A673 (cell line): ENCODE measurements at regions not wholly inside any gene's neighbourhood (a gene's known extent, or its start where the extent isn't known, plus 50 kb on each side); places are given as distances from the start of the nearest gene placed in this dataset.

Experiments used
- BruUV-seq: library from RNA; stranded (reverse); fragments of 400-500 nt; replicated peaks from 2 replicates; lab custom pipeline; 2021; lab: Mats Ljungman, UMichigan
- CTCF ChIA-PET: fragments of 300-600 bp; sonication (Branson Sonifier 250); formaldehyde crosslinking; loops from one replicate; lab custom pipeline; 2022; ENCODE audit warnings: antibody characterized with exemption; lab: Charles Lee
- POLR2A ChIA-PET: fragments of 300-600 bp; sonication (Branson Sonifier 250); formaldehyde crosslinking; loops from one replicate; lab custom pipeline; 2022; ENCODE audit warnings: antibody characterized with exemption; ENCODE audit not compliant: low non-redundant PET; lab: Charles Lee
- DNase-seq: peaks from one replicate; pipeline ENCODE4 v3.0.0-alpha.2; 2015; ENCODE audit warnings: low spot score
- H3K27ac ChIP-seq: fragments of 200-600 bp; sonication (generic); 2 replicates; pipeline ENCODE4 v1.5.1; 2016; ENCODE audit warnings: mixed run types, low read depth, mild to moderate bottlenecking, mixed read lengths, antibody characterized with exemption, low read length; ENCODE audit not compliant: poor library complexity, severe bottlenecking
- H3K27me3 ChIP-seq: fragments of 200-600 bp; sonication (generic); replicated peaks from 2 replicates; pipeline ENCODE4 v1.6.1; 2017; ENCODE audit warnings: mixed run types, low read depth, mild to moderate bottlenecking, mixed read lengths, antibody characterized with exemption, low read length; ENCODE audit not compliant: insufficient read depth, poor library complexity
- H3K36me3 ChIP-seq: fragments of 200-600 bp; sonication (generic); 2 replicates; pipeline ENCODE4 v1.6.1; 2016; ENCODE audit warnings: mixed run types, mild to moderate bottlenecking, mixed read lengths, antibody characterized with exemption, low read length; ENCODE audit not compliant: insufficient read depth, poor library complexity, severe bottlenecking
- H3K4me1 ChIP-seq: fragments of 200-600 bp; sonication (generic); 2 replicates; pipeline ENCODE4 v1.6.1; 2017; ENCODE audit warnings: mixed run types, mild to moderate bottlenecking, mixed read lengths, antibody characterized with exemption, low read length; ENCODE audit not compliant: insufficient read depth, poor library complexity, severe bottlenecking
- H3K4me3 ChIP-seq: fragments of 200-600 bp; sonication (generic); 2 replicates; pipeline ENCODE4 v1.5.1; 2016; ENCODE audit warnings: low read depth, mixed run types, mild to moderate bottlenecking, mixed read lengths, low read length; ENCODE audit not compliant: poor library complexity, severe bottlenecking
- H3K9me3 ChIP-seq: fragments of 200-600 bp; sonication (generic); 2 replicates; pipeline ENCODE4 v1.6.1; 2016; ENCODE audit warnings: mixed run types, low read depth, mild to moderate bottlenecking, mixed read lengths, antibody characterized with exemption, low read length; ENCODE audit not compliant: poor library complexity, severe bottlenecking
- EZH2 ChIP-seq: fragments of 200-600 bp; sonication (generic); IDR thresholded peaks from 2 replicates; pipeline ENCODE4 v1.6.1; 2017; ENCODE audit warnings: borderline replicate concordance, low read depth, mild to moderate bottlenecking, mixed read lengths, antibody characterized with exemption, low read length; ENCODE audit not compliant: poor library complexity, severe bottlenecking
- intact Hi-C: fragments of 100-400 bp; cut with micrococcal nuclease; formaldehyde crosslinking; loops from one replicate; pipeline ENCODE4 v1.10.0; 2022; ENCODE audit not compliant: unreplicated experiment
- TF ChIP-seq, protein P1 (sequence below): fragments of 300-800, 200-600 bp; sonication (generic); conservative IDR thresholded peaks from 2 replicates; pipeline ENCODE4 v1.5.1; 2017; ENCODE audit warnings: low read depth, mild to moderate bottlenecking, antibody characterized with exemption, low read length, moderate library complexity, mixed read lengths

DNA sequence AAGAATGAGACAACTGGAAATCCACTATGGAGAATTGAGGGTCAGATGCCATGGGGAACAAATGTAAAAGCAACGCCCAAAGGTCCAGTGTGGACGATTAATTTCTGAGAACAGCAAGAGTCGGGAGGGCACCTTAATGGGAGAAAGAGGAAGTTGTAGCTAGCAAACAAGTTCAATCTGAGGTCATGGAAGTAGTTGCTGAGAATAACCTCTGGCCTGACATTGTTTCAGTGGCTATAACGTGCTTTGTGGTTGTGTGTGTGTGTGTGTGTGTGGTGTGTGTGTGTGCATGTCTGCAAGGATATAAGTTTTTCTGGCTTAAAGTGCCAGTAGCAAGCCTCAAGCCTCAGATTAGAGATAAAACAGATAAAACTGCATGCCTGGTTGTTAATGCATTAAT is 1630.1 kb upstream of the TENM4 start:
- no TSS peak for BruUV-seq
- no peaks in the 10 kb centered on the region for H3K27me3 ChIP-seq
- CTCF ChIA-PET = interaction anchor here (0.7 kb wide), 1 partner anchor 197 kb away, joined by 3 read pairs; no protein-coding TSS in a partner anchor
- H3K36me3 ChIP-seq = no peaks in the 10 kb centered on the region
- no peak for TF ChIP-seq EZH2
- TF ChIP-seq, protein P1, sequence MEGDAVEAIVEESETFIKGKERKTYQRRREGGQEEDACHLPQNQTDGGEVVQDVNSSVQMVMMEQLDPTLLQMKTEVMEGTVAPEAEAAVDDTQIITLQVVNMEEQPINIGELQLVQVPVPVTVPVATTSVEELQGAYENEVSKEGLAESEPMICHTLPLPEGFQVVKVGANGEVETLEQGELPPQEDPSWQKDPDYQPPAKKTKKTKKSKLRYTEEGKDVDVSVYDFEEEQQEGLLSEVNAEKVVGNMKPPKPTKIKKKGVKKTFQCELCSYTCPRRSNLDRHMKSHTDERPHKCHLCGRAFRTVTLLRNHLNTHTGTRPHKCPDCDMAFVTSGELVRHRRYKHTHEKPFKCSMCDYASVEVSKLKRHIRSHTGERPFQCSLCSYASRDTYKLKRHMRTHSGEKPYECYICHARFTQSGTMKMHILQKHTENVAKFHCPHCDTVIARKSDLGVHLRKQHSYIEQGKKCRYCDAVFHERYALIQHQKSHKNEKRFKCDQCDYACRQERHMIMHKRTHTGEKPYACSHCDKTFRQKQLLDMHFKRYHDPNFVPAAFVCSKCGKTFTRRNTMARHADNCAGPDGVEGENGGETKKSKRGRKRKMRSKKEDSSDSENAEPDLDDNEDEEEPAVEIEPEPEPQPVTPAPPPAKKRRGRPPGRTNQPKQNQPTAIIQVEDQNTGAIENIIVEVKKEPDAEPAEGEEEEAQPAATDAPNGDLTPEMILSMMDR = no peak
- no peak overlapping the region for H3K4me3 ChIP-seq
- peak overlapping the region; percentile 93 for H3K27ac ChIP-seq
- POLR2A ChIA-PET = no interaction called here
- DNase-seq = peak; percentile 40
- peaks cover 43% of the 10 kb centered on the region for H3K4me1 ChIP-seq
- intact Hi-C loops = no loop called here
- H3K9me3 ChIP-seq = no peaks in the 10 kb centered on the region

DNA sequence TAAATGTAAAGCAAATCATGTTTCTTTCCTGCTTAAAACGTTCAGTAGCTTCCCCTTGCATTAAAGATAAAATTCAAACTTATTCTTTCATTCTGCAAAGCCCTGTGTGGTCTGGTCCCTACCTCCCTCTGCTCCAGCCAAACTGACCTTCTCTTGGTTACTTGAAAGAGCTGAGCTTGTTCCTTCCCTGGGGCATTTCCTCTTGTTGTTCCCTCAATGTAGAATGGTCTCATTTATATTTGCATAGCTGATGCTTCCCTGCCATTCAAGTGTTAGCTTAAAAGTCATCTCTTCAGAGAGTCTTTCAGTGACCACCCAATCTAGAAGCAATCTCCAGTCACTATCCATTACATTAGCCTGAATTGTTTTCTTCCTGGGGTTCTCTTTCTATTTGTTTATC is 1618.5 kb upstream of the TENM4 start:
- intact Hi-C loops = no loop called here
- H3K4me1 ChIP-seq = no peaks in the 10 kb centered on the region
- no peak for TF ChIP-seq EZH2
- TF ChIP-seq, protein P1 = no peak
- no peaks in the 10 kb centered on the region for H3K27me3 ChIP-seq
- POLR2A ChIA-PET = no interaction called here
- no peak for DNase-seq
- no peaks in the 10 kb centered on the region for H3K9me3 ChIP-seq
- no peaks in the 10 kb centered on the region for H3K36me3 ChIP-seq
- BruUV-seq = no TSS peak
- H3K27ac ChIP-seq = no peak overlapping the region
- no peak overlapping the region for H3K4me3 ChIP-seq
- CTCF ChIA-PET = no interaction called here

DNA sequence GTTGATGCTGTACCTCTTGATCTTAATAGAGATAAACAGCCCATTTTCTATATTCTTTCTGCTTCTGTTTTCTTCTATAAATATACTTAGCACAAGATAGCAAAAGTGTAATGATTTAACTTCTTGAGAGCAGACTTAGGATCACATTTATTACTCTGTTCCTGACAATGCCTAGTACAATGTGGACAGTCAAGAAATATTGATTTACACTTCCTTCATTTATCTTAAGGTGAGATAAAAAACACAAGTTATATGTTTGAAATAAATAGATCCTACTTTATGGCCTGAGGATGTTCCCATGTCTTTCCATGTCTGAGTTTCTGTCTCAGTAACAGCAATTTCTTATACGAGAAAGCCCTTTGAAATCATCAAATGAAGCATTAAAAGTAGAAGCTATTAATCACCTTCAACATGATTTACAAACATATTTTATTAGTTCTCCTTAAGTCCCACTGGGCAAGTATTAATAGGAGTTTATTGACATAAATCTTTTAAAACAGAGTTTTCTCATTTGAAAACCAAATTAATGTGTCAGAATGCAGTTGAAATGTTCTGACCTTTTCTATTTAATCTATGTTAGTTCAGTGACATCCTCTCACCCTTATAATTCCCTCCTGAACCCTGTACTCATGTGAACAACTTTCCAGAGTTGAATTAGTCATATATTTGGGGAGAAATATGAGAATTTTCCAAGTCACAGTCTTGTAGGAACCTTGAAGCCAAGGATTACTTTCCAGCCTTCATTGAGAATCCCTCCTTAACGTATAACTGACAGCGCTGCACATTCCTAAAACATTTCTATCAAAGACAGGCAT is 1611.7 kb upstream of the TENM4 start:
- ChIA-PET POLR2A (no interaction called here), CTCF (no interaction called here)
- Histone ChIP-seq H3K27ac (no peak overlapping the region), H3K9me3 (no peaks in the 10 kb centered on the region), H3K4me1 (no peaks in the 10 kb centered on the region), H3K27me3 (no peaks in the 10 kb centered on the region), H3K4me3 (no peak overlapping the region), H3K36me3 (no peaks in the 10 kb centered on the region)
- TF ChIP-seq, protein P1 = no peak
- no peak for TF ChIP-seq EZH2
- intact Hi-C loops = no loop called here
- no TSS peak for BruUV-seq
- no peak for DNase-seq
